Stimulated activated CD8-positive, alpha-beta memory T cell treated with anti-CD3 and anti-CD28 coated beads, Interleukin-15, amount 100 ng/mL, for 1 hour (primary cell): ENCODE measurements at regions not wholly inside any gene's neighbourhood (a gene's known extent, or its start where the extent isn't known, plus 50 kb on each side); places are given as distances from the start of the nearest gene placed in this dataset.
"Not testable (repeated sequence)": the region's sequence is repeated elsewhere in the genome, so short reads cannot be mapped to it uniquely, and the experiment has no call there.

Source experiments
- DNase-seq: peaks from one replicate; pipeline ENCODE4 v3.0.0-alpha.2; 2020; ENCODE audit warnings: low read depth

DNA sequence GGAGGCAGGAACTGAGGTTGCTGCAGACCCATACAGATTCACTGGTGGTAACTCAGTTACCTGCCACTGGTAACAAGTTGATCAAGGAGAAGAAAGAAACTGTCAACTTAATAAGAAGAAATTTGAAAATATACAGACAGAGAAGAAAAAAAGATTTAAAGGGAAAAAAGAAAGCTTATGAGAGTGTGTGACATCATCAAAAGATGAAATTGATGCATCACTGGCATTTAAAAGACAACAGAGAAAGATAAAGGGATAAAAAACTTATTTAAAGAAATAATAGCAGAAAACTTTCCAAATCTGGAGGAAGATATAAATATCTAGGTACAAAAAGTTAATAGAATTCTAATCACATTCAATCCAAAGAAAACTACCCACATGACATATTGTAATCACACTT, 1003.2 kb downstream of the TDRD15 start:
- DNase-seq: no peak

DNA sequence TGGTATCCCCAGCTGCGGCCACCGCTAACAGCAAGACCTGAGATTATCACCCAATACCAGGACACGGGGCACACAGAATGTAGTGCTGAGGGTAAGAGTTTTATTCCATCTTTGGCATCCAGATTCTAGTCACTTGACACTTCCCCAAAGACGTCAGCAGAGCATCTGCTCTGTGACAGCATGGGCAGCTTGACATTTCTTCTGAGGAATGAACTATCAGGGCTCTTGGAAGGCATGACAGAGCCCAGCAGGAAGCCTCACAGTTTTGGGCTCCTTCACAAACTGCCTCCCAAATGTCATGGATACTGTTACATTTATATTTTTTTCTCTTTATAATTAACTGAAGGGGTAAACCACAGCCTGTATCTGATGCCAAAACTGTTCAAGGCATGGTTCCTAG, 1010.7 kb downstream of the TDRD15 start:
- no peak for DNase-seq

DNA sequence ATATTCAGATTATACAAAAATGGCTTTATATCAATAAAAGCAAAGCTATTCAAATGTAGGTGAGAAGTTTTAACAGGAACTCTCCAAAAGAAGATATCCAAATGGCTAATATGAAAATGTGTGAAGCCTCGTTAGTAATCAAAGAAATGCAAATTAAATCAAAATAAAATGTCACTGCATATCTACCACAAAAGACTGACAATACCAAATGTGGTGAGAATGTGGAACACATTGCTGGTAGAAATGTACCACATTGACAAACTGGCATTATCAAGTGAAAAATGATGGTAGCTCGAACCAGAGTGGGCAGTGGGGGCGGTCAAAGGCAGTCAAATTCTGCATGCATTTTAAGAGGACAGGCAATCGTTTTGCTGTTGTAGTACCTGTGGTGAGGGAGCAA, 1012.7 kb downstream of the TDRD15 start:
- no peak for DNase-seq

DNA sequence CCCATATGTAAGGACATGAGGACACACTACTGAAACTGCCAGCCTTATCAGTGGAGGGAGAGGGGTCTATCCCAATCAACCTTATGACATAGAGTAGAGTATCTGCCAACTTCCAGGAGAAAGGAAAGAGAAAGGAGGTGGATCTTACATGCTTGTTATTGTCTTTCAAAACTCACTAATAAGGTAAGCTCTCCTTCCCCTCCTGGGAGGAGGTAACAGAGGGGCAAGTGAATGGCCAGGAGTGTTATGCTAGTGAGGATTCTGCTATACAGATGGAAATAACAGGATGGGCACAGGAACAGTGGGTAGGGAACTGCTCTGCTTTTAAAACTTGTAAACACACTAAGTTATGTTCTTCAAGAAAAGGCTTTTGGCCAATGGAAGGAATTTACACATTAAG, 1020.1 kb downstream of the TDRD15 start:
- no peak for DNase-seq

DNA sequence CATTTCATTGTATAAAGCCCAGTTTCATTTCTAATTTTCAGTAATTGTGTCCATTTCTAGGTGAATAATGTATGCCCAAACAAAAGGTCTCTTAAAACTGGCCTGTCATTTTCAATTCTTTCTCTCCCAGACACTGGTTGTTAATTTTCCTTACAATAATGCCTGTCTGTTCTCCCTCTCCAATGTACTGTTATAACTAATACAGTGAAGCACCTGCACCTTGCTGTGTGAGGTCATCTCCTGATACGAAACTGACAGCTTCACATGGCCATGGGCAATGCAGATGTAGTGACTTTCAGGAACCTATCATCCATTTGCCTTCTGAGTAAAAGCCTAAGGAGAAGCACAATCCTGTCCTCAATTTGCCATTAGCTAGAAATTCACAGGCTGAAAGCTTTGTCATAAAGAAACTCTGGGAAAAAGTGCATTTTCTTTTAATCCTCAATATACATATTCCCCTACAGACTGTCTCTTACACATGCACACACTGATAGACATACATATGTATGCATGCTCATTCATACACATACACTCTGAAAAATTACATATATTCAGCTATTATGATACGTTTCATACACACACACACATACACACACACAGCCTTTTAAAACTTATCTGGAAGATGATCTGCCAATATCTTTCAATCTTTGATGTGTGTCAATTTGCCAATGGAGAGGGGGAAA, 1030.3 kb downstream of the TDRD15 start:
- DNase-seq: no peak

DNA sequence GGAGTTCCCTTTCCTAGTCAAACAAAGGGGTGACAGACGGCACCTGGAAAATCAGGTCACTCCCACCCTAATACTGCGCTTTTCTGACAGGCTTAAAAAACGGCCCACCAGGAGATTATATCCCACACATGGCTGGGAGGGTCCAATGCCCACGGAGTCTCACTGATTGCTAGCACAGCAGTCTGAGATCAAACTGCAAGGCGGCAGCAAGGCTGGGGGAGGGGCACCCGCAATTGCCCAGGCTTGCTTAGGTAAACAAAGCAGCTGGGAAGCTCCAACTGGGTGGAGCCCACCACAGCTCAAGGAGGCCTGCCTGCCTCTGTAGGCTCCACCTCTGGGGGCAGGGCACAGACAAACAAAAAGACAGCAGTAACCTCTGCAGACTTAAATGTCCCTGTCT, 1032.9 kb downstream of the TDRD15 start:
- DNase-seq: not testable (repeated sequence)

DNA sequence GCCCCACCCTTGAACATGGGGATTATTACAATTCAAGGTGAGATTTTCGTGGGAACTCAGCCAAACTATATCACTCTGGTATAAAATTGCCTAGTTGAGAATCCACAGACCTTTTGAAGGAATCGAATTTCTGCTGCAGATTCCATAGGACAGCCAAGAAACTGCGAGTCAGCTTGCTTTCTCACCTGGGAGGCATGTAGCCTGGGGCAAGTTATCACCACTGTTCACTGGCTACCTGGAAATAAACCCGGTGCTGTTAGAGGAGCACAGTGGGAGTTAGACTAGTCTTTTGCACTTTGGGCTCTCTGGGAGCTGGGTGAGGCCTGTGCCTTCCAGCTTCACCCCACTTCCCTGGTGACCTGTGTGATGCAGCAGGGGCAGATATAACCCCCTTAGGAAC, 1043.5 kb downstream of the TDRD15 start:
- DNase-seq: no peak

DNA sequence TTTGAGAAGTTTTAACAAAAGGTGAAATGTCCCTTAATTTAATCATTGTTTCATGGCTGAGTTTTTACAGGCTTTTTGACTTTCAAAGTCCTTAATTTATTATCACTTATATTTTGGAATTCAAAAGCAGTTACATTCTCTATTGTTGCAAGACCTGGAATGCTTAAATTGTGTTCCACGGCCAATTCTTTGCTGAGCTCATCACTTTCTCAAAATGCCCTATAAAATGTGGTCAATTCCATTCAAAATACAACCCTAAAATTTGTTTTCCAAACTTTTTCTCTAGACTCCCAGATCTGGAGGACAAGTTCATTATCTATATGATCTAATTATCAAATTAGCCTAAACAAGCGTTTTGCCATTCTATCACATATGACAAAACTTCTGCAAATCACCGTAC, 1051.2 kb downstream of the TDRD15 start:
- no peak for DNase-seq

DNA sequence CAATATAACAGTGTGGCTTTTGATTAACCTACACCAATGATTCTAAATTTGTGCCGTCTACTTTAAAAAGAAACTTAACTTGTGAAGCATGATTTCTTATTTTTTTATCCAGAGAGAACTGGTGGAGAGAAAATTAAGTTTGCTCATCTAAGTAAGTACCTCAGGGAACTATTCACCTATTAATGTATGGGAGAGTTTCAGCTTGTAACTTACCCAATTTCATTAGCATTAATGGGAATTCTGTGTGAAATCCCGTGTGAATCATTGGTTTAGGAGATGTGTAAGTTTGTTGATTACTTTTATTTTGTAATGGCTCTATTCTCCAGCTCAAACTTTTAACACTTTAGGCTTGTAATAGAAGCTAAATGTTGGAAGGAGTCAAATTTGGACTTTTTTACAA, 1061.5 kb downstream of the TDRD15 start:
- no peak for DNase-seq

DNA sequence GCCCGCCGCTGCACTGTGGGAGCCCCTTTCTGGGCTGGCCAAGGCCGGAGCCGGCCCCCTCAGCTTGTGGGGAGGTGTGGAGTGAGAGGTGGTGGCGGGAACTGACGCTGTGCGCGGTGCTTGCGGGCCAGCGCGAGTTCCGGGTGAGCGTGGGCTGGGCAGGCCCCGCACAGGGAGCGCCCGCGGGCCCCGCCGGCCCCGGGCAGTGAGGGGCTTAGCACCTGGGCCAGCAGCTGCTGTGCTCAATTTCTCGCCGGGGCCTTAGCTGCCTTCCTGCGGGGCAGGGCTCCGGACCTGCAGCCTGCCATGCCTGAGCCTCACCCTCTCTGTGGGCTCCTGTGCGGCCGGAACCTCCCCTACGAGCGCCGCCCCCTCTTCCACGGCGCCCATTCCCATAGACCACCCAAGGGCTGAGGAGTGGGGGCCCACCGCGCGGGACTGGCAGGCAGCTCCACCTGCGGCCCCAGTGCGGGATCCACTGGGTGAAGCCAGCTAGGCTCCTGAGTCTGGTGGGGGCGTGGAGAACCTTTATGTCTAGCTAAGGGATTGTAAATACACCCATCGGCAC, 1062.6 kb downstream of the TDRD15 start:
- not testable (repeated sequence) for DNase-seq

DNA sequence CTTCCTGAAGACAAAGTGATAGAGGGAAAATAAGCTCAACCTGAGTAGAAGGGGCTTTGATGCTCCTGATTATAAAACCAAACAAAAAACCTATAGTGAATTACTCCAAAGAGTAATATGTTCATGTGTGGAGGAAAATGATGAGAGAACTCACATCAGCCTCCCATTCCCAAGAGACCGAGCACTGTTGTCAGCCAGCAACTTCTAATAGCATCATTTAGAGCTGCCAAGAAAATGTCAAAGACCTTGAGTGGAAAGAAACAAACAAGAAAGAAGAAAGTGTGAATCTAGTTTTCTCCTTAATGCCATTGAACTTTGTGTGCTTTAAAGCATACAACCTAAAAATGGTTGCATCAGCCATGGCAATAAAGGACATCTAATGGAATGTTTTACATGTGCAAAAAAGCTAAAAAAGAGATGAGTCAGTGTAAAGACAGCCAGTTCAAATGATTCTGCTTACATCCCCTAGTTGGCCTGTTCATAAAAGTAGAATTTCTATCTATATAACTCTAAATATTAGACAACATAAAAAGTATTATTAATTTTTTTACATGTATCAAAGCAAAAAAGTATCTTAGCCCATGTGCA, 1066.2 kb downstream of the TDRD15 start:
- no peak for DNase-seq

DNA sequence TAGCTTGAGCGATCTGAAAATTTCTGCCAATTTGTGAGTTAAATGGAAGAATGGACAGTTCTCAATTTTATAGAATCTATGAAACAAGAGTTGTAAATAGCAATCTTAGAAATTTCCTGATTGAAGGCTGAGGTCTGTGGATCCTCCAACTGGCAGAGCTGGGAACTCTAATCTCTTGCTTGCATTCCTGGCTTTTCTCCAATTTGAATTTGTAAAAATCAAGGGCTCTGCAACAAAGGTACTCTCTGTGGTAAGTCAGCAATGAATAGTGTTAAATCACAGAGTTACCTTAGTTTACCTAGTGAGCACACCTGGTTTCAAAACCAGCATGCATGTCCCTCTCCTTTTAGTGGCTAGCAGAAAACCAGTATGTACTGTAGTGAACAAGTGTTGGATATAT, 1070.5 kb downstream of the TDRD15 start:
- DNase-seq: no peak

DNA sequence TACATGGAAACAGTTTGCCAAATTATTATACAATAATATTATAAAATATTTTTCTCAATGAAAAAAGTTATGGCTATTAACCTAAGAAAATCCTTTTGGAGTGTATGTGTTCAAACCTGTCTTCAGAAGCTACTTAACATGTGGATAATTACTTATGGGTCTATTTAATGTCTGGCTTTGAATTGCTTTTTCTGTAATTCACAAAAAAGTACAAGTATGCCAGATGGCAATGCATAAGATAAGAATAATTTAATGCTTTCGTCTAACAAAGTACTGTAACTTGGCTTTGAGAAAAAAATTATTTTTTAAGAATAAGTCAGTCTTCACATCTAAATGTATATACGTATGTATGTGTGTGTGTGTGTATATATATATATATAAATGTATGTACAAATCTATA, 1073.0 kb downstream of the TDRD15 start:
- DNase-seq: no peak

DNA sequence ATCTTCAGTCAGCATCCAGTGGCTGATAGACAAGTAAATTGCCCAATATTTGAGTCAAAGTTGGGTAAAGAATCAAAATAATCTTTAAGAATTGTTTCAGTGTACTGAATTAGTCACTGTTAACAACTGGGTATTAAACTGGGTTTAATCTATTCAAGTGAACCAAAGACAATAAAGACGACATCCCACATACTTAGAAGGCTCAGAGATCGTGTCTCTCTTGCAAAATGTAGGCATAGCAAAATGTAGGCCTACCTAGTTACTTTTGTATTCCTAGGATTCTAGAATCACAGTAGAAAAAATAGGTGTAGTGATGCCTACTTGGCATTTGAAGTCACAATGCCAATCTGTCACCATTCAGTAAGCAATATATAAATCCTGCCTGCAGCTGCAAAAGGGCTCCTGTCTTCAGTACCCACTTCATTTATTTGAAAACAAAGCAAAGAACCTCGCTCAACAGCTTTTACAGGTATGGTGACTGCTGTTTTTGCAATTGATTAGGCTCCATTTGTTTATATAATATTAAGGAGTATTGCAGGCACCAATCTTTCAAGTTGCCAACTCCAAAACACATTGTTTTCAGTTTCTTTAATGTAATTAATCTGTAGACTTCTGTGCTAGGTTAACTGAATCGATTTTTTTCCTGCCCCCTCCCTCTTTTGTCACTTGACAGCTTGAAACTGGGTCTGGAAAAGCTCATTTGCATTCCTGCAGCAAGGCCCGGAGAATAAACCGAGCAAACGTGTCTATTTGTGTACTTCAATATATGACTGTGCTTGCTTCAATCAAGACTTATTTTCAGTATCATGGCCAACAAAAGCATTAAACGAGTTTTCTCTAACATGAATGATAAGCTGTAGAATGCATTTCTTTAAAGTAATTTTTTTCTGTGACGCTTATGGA, 1074.9 kb downstream of the TDRD15 start:
- no peak for DNase-seq

DNA sequence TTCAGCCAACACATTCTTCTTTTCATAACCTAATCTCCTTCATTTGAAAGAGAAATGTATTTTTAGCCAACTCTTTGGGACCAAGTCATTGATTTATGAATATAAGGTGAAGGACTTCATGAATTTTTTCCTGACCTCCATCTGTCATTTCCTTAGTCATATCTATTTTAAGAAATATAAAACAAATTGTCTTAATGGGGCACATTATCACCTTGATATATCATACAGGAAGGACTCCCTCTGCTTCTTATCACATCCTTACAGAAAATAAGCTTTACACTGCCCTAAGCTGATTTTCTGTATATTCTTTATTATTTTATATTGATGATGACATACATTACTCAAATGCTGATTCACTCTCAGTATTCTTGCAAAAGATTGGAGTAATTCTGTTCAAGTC, 1076.2 kb downstream of the TDRD15 start:
- no peak for DNase-seq

DNA sequence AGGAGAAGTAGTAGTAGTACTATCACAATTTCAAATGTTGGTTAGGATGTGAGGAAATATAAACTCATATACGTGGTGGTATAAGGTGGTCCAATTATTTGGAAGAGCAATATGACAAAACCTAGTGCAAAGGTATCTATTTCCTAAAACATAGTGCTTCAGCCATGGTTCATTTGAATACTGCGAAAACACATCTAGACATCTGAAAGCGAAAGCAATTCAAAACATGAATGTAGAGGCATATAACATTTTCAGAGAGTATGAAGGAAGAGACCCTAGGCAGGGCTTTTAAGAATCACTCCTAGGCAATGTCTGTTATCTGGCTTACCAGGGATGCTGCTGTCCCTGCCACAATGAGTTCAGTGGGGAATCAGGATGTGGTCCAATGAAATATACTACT, 1085.8 kb downstream of the TDRD15 start:
- DNase-seq: no peak

DNA sequence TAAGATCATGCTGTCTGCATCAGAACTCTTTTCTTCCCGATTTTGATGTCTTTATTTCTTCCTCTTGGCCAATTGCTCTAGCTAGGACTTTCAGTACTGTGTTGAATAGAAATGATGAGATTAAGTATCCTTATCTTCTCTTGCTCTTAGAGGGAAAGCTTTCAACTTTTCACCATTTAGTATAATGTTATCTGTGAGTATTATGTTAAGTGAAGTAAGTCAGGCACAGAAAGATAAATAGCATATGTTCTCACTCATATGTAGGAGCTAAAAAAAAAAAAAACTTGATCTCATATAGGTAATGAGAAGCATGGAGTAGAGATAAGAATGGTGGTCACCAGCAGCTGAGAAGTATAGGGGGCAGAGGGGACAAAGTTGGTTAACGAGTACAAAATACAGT, 1089.5 kb downstream of the TDRD15 start:
- no peak for DNase-seq

DNA sequence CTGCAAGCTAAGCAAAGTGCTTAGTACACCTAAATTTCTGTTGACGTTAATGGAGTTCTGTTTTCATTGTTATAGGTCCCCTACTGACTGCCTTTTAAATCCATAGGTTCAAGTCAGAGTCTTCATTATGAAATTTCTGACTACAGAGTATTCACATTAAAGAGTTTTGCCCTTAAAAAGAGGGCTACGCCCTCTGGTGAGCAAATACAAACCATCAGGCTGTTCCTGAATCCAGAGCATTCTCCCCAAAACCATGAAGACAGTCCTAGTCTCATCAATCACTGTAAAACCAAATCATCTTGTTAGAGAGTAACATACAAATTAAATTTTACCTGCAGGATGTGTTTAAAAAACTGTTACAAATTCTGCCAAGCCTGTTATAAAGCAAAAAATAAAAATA, 1091.7 kb downstream of the TDRD15 start:
- no peak for DNase-seq

DNA sequence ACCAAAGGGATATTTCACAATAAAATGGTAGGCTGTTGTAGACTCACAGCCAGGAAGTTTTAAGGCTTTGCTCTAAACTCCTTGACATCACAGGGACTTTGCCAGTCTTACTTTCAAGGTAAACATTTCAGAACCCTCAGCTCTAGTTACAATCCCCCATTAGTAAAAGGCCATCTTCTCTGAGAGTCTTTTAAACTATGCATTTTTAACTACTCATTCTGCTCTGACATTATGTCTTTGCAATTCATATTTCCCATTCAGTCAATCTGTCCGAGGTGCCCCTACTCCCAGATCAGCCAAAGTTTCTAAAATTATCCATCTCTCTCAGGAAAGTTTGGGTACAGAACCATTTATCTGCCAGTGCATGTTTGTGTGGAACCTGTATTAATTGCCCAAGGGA, 1094.1 kb downstream of the TDRD15 start:
- no peak for DNase-seq

DNA sequence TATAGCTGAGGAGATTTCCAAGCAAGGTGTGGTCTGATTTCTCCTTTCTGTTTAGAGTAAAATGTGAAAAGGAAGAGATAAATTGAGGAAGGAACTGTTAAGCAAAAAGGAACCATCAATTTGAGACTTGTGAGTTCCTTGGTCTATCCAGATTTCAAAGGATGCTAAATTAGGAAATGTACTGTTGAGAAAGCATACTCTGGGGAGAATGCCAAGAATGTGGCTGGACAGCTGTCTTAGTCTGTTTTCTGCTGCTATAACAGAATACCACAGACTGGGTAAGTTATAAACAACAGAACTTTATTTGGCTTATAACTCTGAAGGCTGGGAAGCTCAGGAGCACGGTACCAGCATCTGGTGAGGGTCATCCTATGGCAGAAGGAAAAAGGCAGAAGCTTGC, 1097.2 kb downstream of the TDRD15 start:
- DNase-seq: no peak

DNA sequence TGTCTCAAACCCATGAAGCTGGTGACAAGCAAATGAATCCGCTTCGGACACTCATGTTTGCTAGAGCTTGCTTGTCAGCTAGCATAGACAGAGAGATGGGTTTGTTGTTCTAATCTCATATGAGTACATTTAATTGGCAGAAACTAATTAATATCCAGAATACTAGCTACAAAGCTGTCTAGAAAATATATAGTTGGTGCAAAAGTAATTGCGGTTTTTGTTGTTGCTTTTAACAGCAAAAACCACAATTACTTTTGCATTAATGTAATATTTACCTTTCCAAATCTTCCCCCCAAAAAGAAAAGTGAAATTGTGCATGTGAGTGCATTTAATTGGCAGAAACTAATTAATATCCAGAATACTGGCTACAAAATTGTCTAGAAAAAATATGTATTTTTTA, 1115.2 kb downstream of the TDRD15 start:
- no peak for DNase-seq

DNA sequence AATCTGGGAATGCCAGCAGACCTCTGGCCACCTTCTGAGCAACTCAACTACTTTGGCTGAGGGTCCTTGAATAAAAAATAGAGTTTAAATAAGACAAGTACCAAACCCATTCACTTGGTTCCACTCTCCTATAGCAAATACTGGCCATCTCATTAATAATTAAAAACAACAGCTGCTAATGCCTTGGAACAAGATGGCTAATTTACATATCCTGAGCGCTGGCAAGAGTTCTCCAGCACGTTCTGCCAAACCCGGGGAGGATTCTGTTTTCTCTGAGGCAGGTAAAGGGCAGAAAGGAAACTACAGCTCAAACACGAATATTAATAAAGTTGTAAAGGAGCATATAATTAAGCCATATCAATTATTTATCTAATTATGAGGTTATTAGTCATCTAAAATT, 1123.7 kb downstream of the TDRD15 start:
- DNase-seq: no peak

DNA sequence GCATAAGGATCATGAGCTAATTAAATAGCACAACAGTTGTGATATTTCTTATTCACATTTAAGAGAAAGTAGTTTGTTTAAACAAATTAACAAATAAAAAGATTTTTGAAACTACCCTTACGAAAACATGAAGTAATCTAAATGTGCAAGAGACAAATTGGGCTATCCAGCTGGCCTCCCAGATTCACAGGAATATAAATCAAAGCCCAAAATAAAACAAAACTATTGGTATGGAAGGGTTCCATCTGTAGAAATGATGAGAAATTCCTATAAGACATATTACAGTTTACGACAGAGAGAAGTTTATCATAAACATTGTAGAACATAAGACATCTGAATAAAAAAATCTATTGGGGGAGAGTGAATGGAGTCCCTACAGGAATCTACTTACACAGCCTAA, 1125.1 kb downstream of the TDRD15 start:
- no peak for DNase-seq
